ENCODE measurements at regions not wholly inside any gene's neighbourhood (a gene's known extent, or its start where the extent isn't known, plus 50 kb on each side); places are given as distances from the start of the nearest gene placed in this dataset.

DNA sequence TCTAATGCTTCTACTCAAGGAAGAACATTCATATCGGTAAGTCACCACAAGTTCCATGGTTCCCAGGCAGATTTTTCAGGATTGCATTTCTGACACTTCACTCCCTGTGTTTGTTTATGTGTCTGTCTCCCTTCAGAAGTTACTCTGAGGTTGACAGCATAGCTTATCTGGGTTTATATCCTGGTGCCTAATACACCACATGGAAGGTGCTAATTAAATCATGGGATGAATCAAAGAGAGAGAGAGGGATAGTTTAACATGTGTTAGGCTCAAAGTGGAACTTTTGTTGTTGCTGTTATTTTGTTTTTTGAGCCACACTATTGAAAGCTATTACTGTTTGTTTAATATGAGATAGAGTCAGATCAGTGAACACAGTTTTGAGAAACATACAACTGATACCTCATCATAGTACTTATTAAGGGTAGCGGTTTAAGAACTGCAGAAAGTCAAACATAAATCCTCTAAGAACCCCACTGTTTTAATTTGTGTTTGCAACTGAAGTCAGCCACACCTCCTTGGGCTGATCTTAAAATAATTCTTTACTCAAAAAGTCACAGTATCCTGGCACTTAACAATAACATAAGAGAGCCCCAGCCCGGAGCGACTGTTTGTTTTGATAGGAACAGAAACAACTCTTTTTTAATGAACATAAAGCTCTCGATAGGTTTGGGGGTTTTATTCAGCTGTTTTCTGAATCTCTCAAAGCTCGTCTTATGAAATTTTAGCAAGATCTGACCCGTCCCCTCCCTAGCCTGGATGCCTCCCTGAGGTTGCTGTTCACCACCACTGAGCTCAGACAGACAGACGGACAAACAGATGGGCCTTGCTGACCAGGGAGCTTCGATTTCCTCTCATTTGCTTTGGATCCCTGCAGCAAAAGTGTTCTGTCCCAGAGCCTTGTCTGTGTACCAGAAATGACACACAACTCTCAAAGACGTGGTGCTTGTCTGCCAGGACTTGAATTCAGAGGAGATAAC lies 98.3 kb upstream of the MYOCD start:
- Histone ChIP-seq H3K27me3 (ENCODE audit: low read depth) (peaks cover 8% of the 10 kb centered on the region), H3K9me3 (no peaks in the 10 kb centered on the region), H3K27ac (no peak overlapping the region), H3K4me3 (no peak overlapping the region), H3K4me1 (no peaks in the 10 kb centered on the region), H3K36me3 (no peaks in the 10 kb centered on the region)
- DNase-seq = no peak
- intact Hi-C loops (cut with DNase I) = no loop called here
- ATAC-seq = no peak
- TF ChIP-seq CTCF (IDR thresholded peaks at IDR 0.05) = no peak

- peak; percentile 46 to 48 for ATAC-seq
- TF ChIP-seq CTCF (IDR thresholded peaks at IDR 0.05) = no peak
- intact Hi-C loops (cut with DNase I) = no loop called here
Measured at GRCh38 chr17:12568358-12569251, 97.1 kb upstream of the MYOCD start.

DNA sequence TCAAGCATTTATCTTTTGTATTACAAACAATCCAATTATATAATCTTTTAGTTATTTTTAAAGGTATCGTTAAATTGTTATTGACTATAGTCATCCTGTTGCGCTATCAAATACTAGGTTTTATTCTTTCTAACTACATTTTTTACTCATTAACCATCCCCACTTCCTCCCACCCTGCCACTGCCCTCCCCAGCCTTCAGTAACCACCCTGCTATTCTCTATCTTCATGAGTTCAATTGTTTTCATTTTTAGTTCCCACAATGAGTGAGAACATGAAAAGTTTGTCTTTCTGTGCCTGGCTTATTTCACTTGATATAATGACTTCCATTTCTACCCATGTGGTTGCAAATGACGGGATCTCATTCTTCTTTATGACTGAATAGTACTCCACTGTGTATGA lies 94.1 kb upstream of the MYOCD start:
- ATAC-seq = no peak
- TF ChIP-seq CTCF (IDR thresholded peaks at IDR 0.05) = no peak
- Histone ChIP-seq H3K36me3 (no peaks in the 10 kb centered on the region), H3K27ac (no peak overlapping the region), H3K4me3 (no peak overlapping the region), H3K27me3 (ENCODE audit: low read depth) (peaks cover 4% of the 10 kb centered on the region), H3K4me1 (no peaks in the 10 kb centered on the region), H3K9me3 (no peaks in the 10 kb centered on the region)
- intact Hi-C loops (cut with DNase I) = no loop called here
- DNase-seq = no peak

More at GRCh38 chr17:12568358-12569251, 97.1 kb upstream of the MYOCD start:
- Histone ChIP-seq H3K27ac (no peak overlapping the region), H3K36me3 (no peaks in the 10 kb centered on the region), H3K27me3 (ENCODE audit: low read depth) (peaks cover 8% of the 10 kb centered on the region), H3K4me3 (no peak overlapping the region), H3K9me3 (no peaks in the 10 kb centered on the region), H3K4me1 (no peaks in the 10 kb centered on the region)
- no peak for DNase-seq

DNA sequence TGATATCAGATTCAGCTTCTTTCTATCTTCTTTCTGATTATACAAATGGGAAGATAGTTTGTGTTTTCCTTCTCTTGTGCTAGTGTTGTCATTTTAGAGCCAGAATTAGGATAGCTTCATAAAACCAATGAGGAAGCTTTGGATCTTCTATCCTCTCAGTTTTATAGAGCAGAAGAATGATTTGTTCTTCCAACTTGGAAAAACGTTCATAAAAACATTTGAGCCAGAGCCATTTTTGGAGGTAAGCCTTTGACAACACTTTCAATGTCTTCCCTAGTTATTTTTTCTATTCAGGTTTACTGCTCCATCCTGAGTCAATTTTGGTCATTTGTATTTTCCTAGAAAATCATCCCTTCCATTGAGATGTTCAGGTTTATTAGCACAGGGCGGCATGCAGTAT lies 91.2 kb upstream of the MYOCD start:
- ATAC-seq (no peak), DNase-seq (no peak)
- Histone ChIP-seq H3K27me3 (ENCODE audit: low read depth) (no peaks in the 10 kb centered on the region), H3K36me3 (no peaks in the 10 kb centered on the region), H3K9me3 (no peaks in the 10 kb centered on the region), H3K4me1 (no peaks in the 10 kb centered on the region), H3K27ac (no peak overlapping the region), H3K4me3 (no peak overlapping the region)
- intact Hi-C loops (cut with DNase I) = no loop called here
- TF ChIP-seq CTCF (IDR thresholded peaks at IDR 0.05) = no peak

DNA sequence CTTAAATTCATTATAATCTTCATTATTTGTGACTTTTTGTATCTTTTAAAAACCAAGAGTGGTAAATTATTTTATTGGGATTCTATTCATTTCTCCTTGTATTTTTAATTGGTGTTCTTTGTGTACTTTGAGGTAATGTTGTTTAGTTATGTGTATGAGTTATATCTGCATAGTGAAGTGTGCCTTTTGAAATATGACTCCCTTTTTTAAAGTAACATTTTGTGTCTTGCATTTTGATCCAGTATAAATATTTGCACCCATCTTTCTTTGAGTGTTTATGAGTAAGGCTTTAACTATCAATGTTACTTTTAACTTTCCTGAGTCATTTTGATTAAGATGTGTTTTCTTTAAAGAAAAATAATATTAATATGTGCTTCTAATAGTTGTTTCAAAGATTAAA lies 90.0 kb upstream of the MYOCD start:
- Histone ChIP-seq H3K9me3 (no peaks in the 10 kb centered on the region), H3K36me3 (no peaks in the 10 kb centered on the region), H3K4me3 (no peak overlapping the region), H3K27me3 (ENCODE audit: low read depth) (peaks cover 6% of the 10 kb centered on the region), H3K4me1 (no peaks in the 10 kb centered on the region), H3K27ac (no peak overlapping the region)
- intact Hi-C loops (cut with DNase I) = no loop called here
- no peak for TF ChIP-seq CTCF (IDR thresholded peaks at IDR 0.05)
- no peak for ATAC-seq
- no peak for DNase-seq

Data from lower lobe of right lung (tissue), 2 donors.